OCI-LY7 (cell line): ENCODE measurements at regions not wholly inside any gene's neighbourhood (a gene's known extent, or its start where the extent isn't known, plus 50 kb on each side); places are given as distances from the start of the nearest gene placed in this dataset.

Experiments used
- BruUV-seq: library from RNA; stranded (reverse); fragments of 400-500 nt; replicated peaks from 2 replicates; lab custom pipeline; 2021; lab: Mats Ljungman, UMichigan
- CTCF ChIA-PET: fragments of 300-600 bp; sonication (Branson Sonifier 250); formaldehyde crosslinking; loops from one replicate; lab custom pipeline; 2022; ENCODE audit warnings: antibody characterized with exemption; ENCODE audit not compliant: unreplicated experiment; lab: Charles Lee
- POLR2A ChIA-PET: fragments of 300-600 bp; sonication (Branson Sonifier 250); formaldehyde crosslinking; loops from one replicate; lab custom pipeline; 2022; ENCODE audit warnings: antibody characterized with exemption; lab: Charles Lee
- DNase-seq: peaks from one replicate; pipeline ENCODE4 v3.0.0-alpha.2; 2015; ENCODE audit warnings: low spot score
- H2AFZ ChIP-seq: fragments of 200-600 bp; sonication (generic), shearing (Covaris generic); 2 replicates; pipeline ENCODE4 v1.6.1; 2014; ENCODE audit warnings: mild to moderate bottlenecking, antibody characterized with exemption, low read length, moderate library complexity
- H3K27ac ChIP-seq: fragments of 200-600 bp; sonication (generic); 2 replicates; pipeline ENCODE4 v1.5.1; 2014; ENCODE audit warnings: mixed run types, low read depth, mild to moderate bottlenecking, moderate library complexity, low read length, inconsistent platforms; ENCODE audit not compliant: poor library complexity, severe bottlenecking
- H3K36me3 ChIP-seq: fragments of 200-600 bp; sonication (generic); 2 replicates; pipeline ENCODE4 v1.6.1; 2014; ENCODE audit warnings: mild to moderate bottlenecking, antibody characterized with exemption, low read length, moderate library complexity, mixed read lengths; ENCODE audit not compliant: insufficient read depth
- H3K4me1 ChIP-seq: fragments of 200-600 bp; sonication (generic); 2 replicates; pipeline ENCODE4 v1.5.1; 2014; ENCODE audit warnings: mild to moderate bottlenecking, low read length; ENCODE audit not compliant: insufficient read depth, poor library complexity, severe bottlenecking
- H3K4me2 ChIP-seq: fragments of 200-600 bp; sonication (generic); 2 replicates; pipeline ENCODE4 v1.6.1; 2014; ENCODE audit warnings: mild to moderate bottlenecking, low read length
- H3K4me3 ChIP-seq: fragments of 200-600 bp; sonication (generic); 2 replicates; pipeline ENCODE4 v1.5.1; 2014; ENCODE audit warnings: mild to moderate bottlenecking, low read depth, low read length; ENCODE audit not compliant: poor library complexity, severe bottlenecking
- H3K79me2 ChIP-seq: fragments of 200-600 bp; sonication (generic); 2 replicates; pipeline ENCODE4 v1.6.1; 2016; ENCODE audit warnings: low read depth, mild to moderate bottlenecking, low read length, moderate library complexity, mixed read lengths; ENCODE audit not compliant: insufficient read depth
- H3K9me2 ChIP-seq: fragments of 200-600 bp; sonication (generic); 2 replicates; pipeline ENCODE4 v1.6.1; 2016; ENCODE audit warnings: mild to moderate bottlenecking, low read length, mixed read lengths; ENCODE audit not compliant: insufficient read depth
- H3K9me3 ChIP-seq: fragments of 200-600 bp; sonication (generic); 2 replicates; pipeline ENCODE4 v1.6.1; 2014; ENCODE audit warnings: mild to moderate bottlenecking, mixed run types, low read length, mixed read lengths
- H4K20me1 ChIP-seq: fragments of 200-600 bp; sonication (generic); 2 replicates; pipeline ENCODE4 v1.6.1; 2014; ENCODE audit warnings: mild to moderate bottlenecking, antibody characterized with exemption, low read length, moderate library complexity, mixed read lengths; ENCODE audit not compliant: insufficient read depth
- EZH2phosphoT487 ChIP-seq: fragments of 200-600 bp; sonication (generic); IDR thresholded peaks from 2 replicates; pipeline ENCODE4 v1.6.1; 2018; ENCODE audit warnings: low read depth, borderline replicate concordance, mild to moderate bottlenecking, mixed run types, antibody characterized with exemption, low read length, moderate library complexity, mixed read lengths
- intact Hi-C: fragments of 100-400 bp; cut with micrococcal nuclease; formaldehyde crosslinking; loops from one replicate; pipeline ENCODE4 v1.10.0; 2022; ENCODE audit not compliant: unreplicated experiment
- TF ChIP-seq, protein P1 (sequence below): fragments of 200-600 bp; sonication (generic); conservative IDR thresholded peaks from 2 replicates; pipeline ENCODE4 v1.5.1; 2014; ENCODE audit warnings: mild to moderate bottlenecking, antibody characterized with exemption, low read length, moderate library complexity, mixed read lengths

- ChIA-PET CTCF (no interaction called here), POLR2A (no interaction called here)
- no peak overlapping the region for H3K4me3 ChIP-seq
- DNase-seq: no peak
- H3K9me3 ChIP-seq: no peaks in the 10 kb centered on the region
- H2AFZ ChIP-seq: no peak overlapping the region
- no peaks in the 10 kb centered on the region for H3K9me2 ChIP-seq
- no peaks in the 10 kb centered on the region for H3K4me1 ChIP-seq
- H3K4me2 ChIP-seq: no peak overlapping the region
- no peak for TF ChIP-seq EZH2phosphoT487
- TF ChIP-seq, protein P1, sequence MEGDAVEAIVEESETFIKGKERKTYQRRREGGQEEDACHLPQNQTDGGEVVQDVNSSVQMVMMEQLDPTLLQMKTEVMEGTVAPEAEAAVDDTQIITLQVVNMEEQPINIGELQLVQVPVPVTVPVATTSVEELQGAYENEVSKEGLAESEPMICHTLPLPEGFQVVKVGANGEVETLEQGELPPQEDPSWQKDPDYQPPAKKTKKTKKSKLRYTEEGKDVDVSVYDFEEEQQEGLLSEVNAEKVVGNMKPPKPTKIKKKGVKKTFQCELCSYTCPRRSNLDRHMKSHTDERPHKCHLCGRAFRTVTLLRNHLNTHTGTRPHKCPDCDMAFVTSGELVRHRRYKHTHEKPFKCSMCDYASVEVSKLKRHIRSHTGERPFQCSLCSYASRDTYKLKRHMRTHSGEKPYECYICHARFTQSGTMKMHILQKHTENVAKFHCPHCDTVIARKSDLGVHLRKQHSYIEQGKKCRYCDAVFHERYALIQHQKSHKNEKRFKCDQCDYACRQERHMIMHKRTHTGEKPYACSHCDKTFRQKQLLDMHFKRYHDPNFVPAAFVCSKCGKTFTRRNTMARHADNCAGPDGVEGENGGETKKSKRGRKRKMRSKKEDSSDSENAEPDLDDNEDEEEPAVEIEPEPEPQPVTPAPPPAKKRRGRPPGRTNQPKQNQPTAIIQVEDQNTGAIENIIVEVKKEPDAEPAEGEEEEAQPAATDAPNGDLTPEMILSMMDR: no peak
- no TSS peak for BruUV-seq
- no peaks in the 10 kb centered on the region for H3K36me3 ChIP-seq
- H3K27ac ChIP-seq: no peak overlapping the region
- no peaks in the 10 kb centered on the region for H4K20me1 ChIP-seq
- H3K79me2 ChIP-seq: no peaks in the 10 kb centered on the region
- intact Hi-C loops: no loop called here
Observed at GRCh38 chr16:49012961-49013726, 268.5 kb downstream of the CBLN1 start.

DNA sequence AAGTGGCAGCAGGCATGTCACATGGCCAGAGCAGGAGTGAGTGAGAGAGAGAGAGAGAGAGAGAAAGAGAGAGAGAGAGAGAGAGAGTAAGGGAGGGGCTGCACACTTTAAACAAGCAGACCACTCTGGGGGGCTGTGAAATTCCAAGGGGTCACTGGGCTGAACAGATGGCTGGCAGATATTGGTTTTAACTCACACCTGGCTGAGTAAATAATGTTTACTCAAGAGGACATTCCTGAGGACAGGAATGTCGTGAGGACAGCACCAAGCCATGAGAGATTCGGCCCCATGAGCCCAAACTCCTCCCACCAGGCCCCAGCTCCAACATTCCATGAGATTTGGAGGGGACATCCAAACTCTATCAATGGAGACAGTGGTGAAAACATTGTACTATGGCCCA is 269.7 kb downstream of the CBLN1 start:
- TF ChIP-seq EZH2phosphoT487: no peak
- TF ChIP-seq, protein P1: no peak
- BruUV-seq: no TSS peak
- no peak overlapping the region for H3K27ac ChIP-seq
- no peaks in the 10 kb centered on the region for H3K4me1 ChIP-seq
- H3K4me2 ChIP-seq: no peak overlapping the region
- H3K9me3 ChIP-seq: no peaks in the 10 kb centered on the region
- H4K20me1 ChIP-seq: no peaks in the 10 kb centered on the region
- no peak overlapping the region for H3K4me3 ChIP-seq
- no peaks in the 10 kb centered on the region for H3K79me2 ChIP-seq
- ChIA-PET CTCF (no interaction called here), POLR2A (no interaction called here)
- no peak for DNase-seq
- H3K36me3 ChIP-seq: no peaks in the 10 kb centered on the region
- no peak overlapping the region for H2AFZ ChIP-seq
- H3K9me2 ChIP-seq: no peaks in the 10 kb centered on the region
- intact Hi-C loops: no loop called here

- Histone ChIP-seq H3K79me2 (no peaks in the 10 kb centered on the region), H3K9me2 (no peaks in the 10 kb centered on the region), H3K27ac (no peak overlapping the region), H4K20me1 (no peaks in the 10 kb centered on the region), H3K36me3 (no peaks in the 10 kb centered on the region), H3K9me3 (no peaks in the 10 kb centered on the region), H3K4me1 (no peaks in the 10 kb centered on the region), H2AFZ (no peak overlapping the region), H3K4me3 (no peak overlapping the region), H3K4me2 (no peak overlapping the region)
- CTCF ChIA-PET: no interaction called here
- DNase-seq: no peak
- POLR2A ChIA-PET: no interaction called here
- BruUV-seq: no TSS peak
- intact Hi-C loops: no loop called here
- TF ChIP-seq, protein P1: no peak
- TF ChIP-seq EZH2phosphoT487: no peak
Observed at GRCh38 chr16:49010879-49011278, 270.8 kb downstream of the CBLN1 start.
